ENCODE measurements at regions not wholly inside any gene's neighbourhood (a gene's known extent, or its start where the extent isn't known, plus 50 kb on each side); places are given as distances from the start of the nearest gene placed in this dataset.

- 35% methylated on average over 3 of the region's 3 CpGs for WGBS (ENCODE audit: insufficient coverage, insufficient replicate concordance, low lambda C conversion rate, missing lambda C conversion rate)
- H3K9me3 ChIP-seq (replicated peaks; ENCODE audit: control insufficient read depth, insufficient read depth, low read length): no peaks in the 10 kb centered on the region
- H3K79me2 ChIP-seq (ENCODE audit: control insufficient read depth, insufficient read depth, low read length): no peaks in the 10 kb centered on the region
- no peak overlapping the region for H2AFZ ChIP-seq (ENCODE audit: control insufficient read depth, low read depth, low read length)
- no peak overlapping the region for H3K4me3 ChIP-seq
- ChIA-PET RAD21 (ENCODE audit: unreplicated experiment) (no interaction called here), POLR2A (no interaction called here), SMC1A (ENCODE audit: uncharacterized antibody, unreplicated experiment) (interaction anchor here (0.7 to 1.2 kb wide), 3 partner anchors 14 to 27 kb away, joined by 3 to 5 read pairs (median 3); no protein-coding TSS in a partner anchor), CTCF (interaction anchor here (0.6 to 2.7 kb wide), 4 partner anchors 11 to 470 kb away, joined by 3 to 16 read pairs (median 4); no protein-coding TSS in a partner anchor)
- H3K36me3 ChIP-seq (ENCODE audit: control insufficient read depth in 2 of 2, insufficient read depth in 2 of 2, low read length in 1 of 2): no peaks in the 10 kb centered on the region
- ATAC-seq: no peak
- H3K9ac ChIP-seq (ENCODE audit: control insufficient read depth, insufficient read depth, low read length): no peak overlapping the region
- no peaks in the 10 kb centered on the region for H4K20me1 ChIP-seq (ENCODE audit: control insufficient read depth, insufficient read depth)
- TF ChIP-seq RAD51 (IDR thresholded peaks at IDR 0.05) (no peak), ZNF384 (IDR thresholded peaks at IDR 0.05; ENCODE audit: borderline replicate concordance, low read depth, low read length) (no peak), ELK1 (IDR thresholded peaks at IDR 0.05; ENCODE audit: low read depth, low read length) (no peak), PAX5 (IDR thresholded peaks at IDR 0.05; ENCODE audit: borderline replicate concordance, low read depth, low read length) (no peak)
- BruUV-seq (replicated peaks): no TSS peak
- no peak overlapping the region for H3K27ac ChIP-seq (ENCODE audit: control insufficient read depth, insufficient read depth)
- in situ Hi-C loops (cut with MboI) (loop anchor here (5.0 kb wide), 1 partner anchor 272 kb away; no protein-coding TSS in a partner anchor), intact Hi-C loops (cut with micrococcal nuclease; ENCODE audit: unreplicated experiment) (no loop called here)
- no peaks in the 10 kb centered on the region for H3K4me1 ChIP-seq (ENCODE audit: control insufficient read depth, insufficient read depth, low read length)
- H3K4me2 ChIP-seq (ENCODE audit: control insufficient read depth, insufficient read depth): no peak overlapping the region
- no peaks in the 10 kb centered on the region for H3K27me3 ChIP-seq (replicated peaks in 1 of 2; ENCODE audit: control insufficient read depth in 2 of 2, insufficient read depth in 2 of 2, low read length in 1 of 2)
- DNase-seq (ENCODE audit: low read depth, low spot score): no peak
- no peak for FAIRE-seq
Measured at GRCh38 chr2:84299211-84299775, 159.8 kb downstream of the SUCLG1 start.

- FAIRE-seq: no peak
- Histone ChIP-seq H3K36me3 (ENCODE audit: control insufficient read depth in 2 of 2, insufficient read depth in 2 of 2, low read length in 1 of 2) (no peaks in the 10 kb centered on the region), H3K4me2 (ENCODE audit: control insufficient read depth, insufficient read depth) (no peak overlapping the region), H4K20me1 (ENCODE audit: control insufficient read depth, insufficient read depth) (no peaks in the 10 kb centered on the region), H3K9me3 (replicated peaks; ENCODE audit: control insufficient read depth, insufficient read depth, low read length) (no peaks in the 10 kb centered on the region), H3K4me1 (ENCODE audit: control insufficient read depth, insufficient read depth, low read length) (no peaks in the 10 kb centered on the region), H3K9ac (ENCODE audit: control insufficient read depth, insufficient read depth, low read length) (no peak overlapping the region), H3K4me3 (no peak overlapping the region), H3K27me3 (replicated peaks in 1 of 2; ENCODE audit: control insufficient read depth in 2 of 2, insufficient read depth in 2 of 2, low read length in 1 of 2) (0 out of 4 replicates have a peak, but pooled peaks cover 0 to 3% of the 10 kb centered on the region in 2 experiments), H3K79me2 (ENCODE audit: control insufficient read depth, insufficient read depth, low read length) (no peaks in the 10 kb centered on the region), H2AFZ (ENCODE audit: control insufficient read depth, low read depth, low read length) (no peak overlapping the region), H3K27ac (ENCODE audit: control insufficient read depth, insufficient read depth) (no peak overlapping the region)
- intact Hi-C loops (cut with micrococcal nuclease; ENCODE audit: unreplicated experiment) (no loop called here), in situ Hi-C loops (cut with MboI) (loop anchor here (5.0 kb wide), 1 partner anchor 270 kb away; no protein-coding TSS in a partner anchor)
- DNase-seq (ENCODE audit: low read depth, low spot score): no peak
- BruUV-seq (replicated peaks): no TSS peak
- ChIA-PET POLR2A (no interaction called here), CTCF (interaction anchor here (1.2 to 1.6 kb wide), 2 partner anchors 19 to 80 kb away, joined by 5 to 6 read pairs; no protein-coding TSS in a partner anchor), RAD21 (ENCODE audit: unreplicated experiment) (no interaction called here), SMC1A (ENCODE audit: uncharacterized antibody, unreplicated experiment) (no interaction called here)
- WGBS (ENCODE audit: insufficient coverage, insufficient replicate concordance, low lambda C conversion rate, missing lambda C conversion rate): 0% methylated on average over 3 of the region's 3 CpGs
- ATAC-seq: no peak
- TF ChIP-seq USF2 (IDR thresholded peaks at IDR 0.05; ENCODE audit: borderline replicate concordance, low read depth, low read length) (no peak), SMC3 (IDR thresholded peaks at IDR 0.05; ENCODE audit: borderline replicate concordance, low read length) (no peak), ZBTB40 (IDR thresholded peaks at IDR 0.05; ENCODE audit: borderline replicate concordance) (no peak), POU2F2 (IDR thresholded peaks at IDR 0.05; ENCODE audit: borderline replicate concordance, low read depth, low read length) (no peak), YBX1 (IDR thresholded peaks at IDR 0.05) (no peak), ZNF207 (IDR thresholded peaks at IDR 0.05; ENCODE audit: borderline replicate concordance) (no peak), CEBPB (IDR thresholded peaks at IDR 0.05; ENCODE audit: borderline replicate concordance in 1 of 2, low read depth in 2 of 2, low read length in 2 of 2) (no peak)
Measured at GRCh38 chr2:84297155-84297554, 161.9 kb downstream of the SUCLG1 start.
